ENCODE measurements at regions not wholly inside any gene's neighbourhood (a gene's known extent, or its start where the extent isn't known, plus 50 kb on each side); places are given as distances from the start of the nearest gene placed in this dataset.

- intact Hi-C loops (cut with micrococcal nuclease): no loop called here
These were observed 563.6 kb upstream of the NEGR1 start for GRCh38 chr1:72845981-72846380.

GRCh38 chr1:72845381-72845780 is 563.0 kb upstream of the NEGR1 start:
- intact Hi-C loops (cut with micrococcal nuclease): no loop called here

- intact Hi-C loops (cut with micrococcal nuclease): no loop called here
These were observed 555.4 kb upstream of the NEGR1 start for GRCh38 chr1:72837781-72838180.

- intact Hi-C loops (cut with micrococcal nuclease): no loop called here
These were observed 548.5 kb upstream of the NEGR1 start for GRCh38 chr1:72830606-72831390.

GRCh38 chr1:72827278-72827677 is 544.9 kb upstream of the NEGR1 start:
- intact Hi-C loops (cut with micrococcal nuclease): no loop called here

GRCh38 chr1:72804541-72804940 is 522.2 kb upstream of the NEGR1 start:
- intact Hi-C loops (cut with micrococcal nuclease): no loop called here

- intact Hi-C loops (cut with micrococcal nuclease): no loop called here
These were observed 498.7 kb upstream of the NEGR1 start for GRCh38 chr1:72781038-72781437.

- intact Hi-C loops (cut with micrococcal nuclease): no loop called here
These were observed 497.9 kb upstream of the NEGR1 start for GRCh38 chr1:72780212-72780611.

GRCh38 chr1:72777918-72778317 is 495.6 kb upstream of the NEGR1 start:
- intact Hi-C loops (cut with micrococcal nuclease): no loop called here

GRCh38 chr1:72763481-72763880 is 481.1 kb upstream of the NEGR1 start:
- intact Hi-C loops (cut with micrococcal nuclease): no loop called here

GRCh38 chr1:72759486-72759885 is 477.1 kb upstream of the NEGR1 start:
- intact Hi-C loops (cut with micrococcal nuclease): no loop called here

GRCh38 chr1:72757843-72758242 is 475.5 kb upstream of the NEGR1 start:
- intact Hi-C loops (cut with micrococcal nuclease): no loop called here

- intact Hi-C loops (cut with micrococcal nuclease): no loop called here
These were observed 463.1 kb upstream of the NEGR1 start for GRCh38 chr1:72745413-72745812.

GRCh38 chr1:72734415-72734814 is 452.1 kb upstream of the NEGR1 start:
- intact Hi-C loops (cut with micrococcal nuclease): no loop called here

- intact Hi-C loops (cut with micrococcal nuclease): no loop called here
These were observed 442.9 kb upstream of the NEGR1 start for GRCh38 chr1:72724951-72725861.

- intact Hi-C loops (cut with micrococcal nuclease): no loop called here
These were observed 423.6 kb upstream of the NEGR1 start for GRCh38 chr1:72705921-72706320.

- intact Hi-C loops (cut with micrococcal nuclease): no loop called here
These were observed 422.6 kb upstream of the NEGR1 start for GRCh38 chr1:72704841-72705477.

GRCh38 chr1:72697410-72697809 is 415.1 kb upstream of the NEGR1 start:
- intact Hi-C loops (cut with micrococcal nuclease): no loop called here

GRCh38 chr1:72693899-72694298 is 411.6 kb upstream of the NEGR1 start:
- intact Hi-C loops (cut with micrococcal nuclease): no loop called here

- intact Hi-C loops (cut with micrococcal nuclease): no loop called here
These were observed 411.0 kb upstream of the NEGR1 start for GRCh38 chr1:72693376-72693775.

GRCh38 chr1:72690871-72691270 is 408.5 kb upstream of the NEGR1 start:
- intact Hi-C loops (cut with micrococcal nuclease): no loop called here

GRCh38 chr1:72678683-72679082 is 396.3 kb upstream of the NEGR1 start:
- intact Hi-C loops (cut with micrococcal nuclease): no loop called here
